Astrocyte (in vitro differentiated cells and primary cell): ENCODE measurements at regions not wholly inside any gene's neighbourhood (a gene's known extent, or its start where the extent isn't known, plus 50 kb on each side); places are given as distances from the start of the nearest gene placed in this dataset.

Experiments used
- DNase-seq: peaks from one replicate; pipeline ENCODE4 v3.0.0-alpha.2; 2010; ENCODE audit warnings: low read depth
- FAIRE-seq: peaks from 2 replicates; lab custom pipeline; 2011; peaks lifted over from hg19 to GRCh38; lab: Jason Lieb, UNC
- H2AFZ ChIP-seq: 2 replicates; pipeline ENCODE4 v1.6.0; 2012; ENCODE audit warnings: low read depth, low read length, inconsistent platforms
- H3K27ac ChIP-seq: 2 replicates; pipeline ENCODE4 v1.5.1; 2011; ENCODE audit warnings: low read depth, low read length, inconsistent platforms
- H3K27me3 ChIP-seq: 2 replicates; pipeline ENCODE4 v1.6.0; 2011; ENCODE audit warnings: low read length, inconsistent platforms; ENCODE audit not compliant: insufficient read depth
- H3K36me3 ChIP-seq: 2 replicates; pipeline ENCODE4 v1.5.1; 2011; ENCODE audit warnings: low read length, inconsistent platforms; ENCODE audit not compliant: insufficient read depth
- H3K4me1 ChIP-seq: 2 replicates; pipeline ENCODE4 v1.5.1; 2011; ENCODE audit warnings: low read length, inconsistent platforms; ENCODE audit not compliant: insufficient read depth
- H3K4me2 ChIP-seq: 2 replicates; pipeline ENCODE4 v1.6.0; 2012; ENCODE audit warnings: low read length, inconsistent platforms
- H3K4me3 ChIP-seq: 2 replicates; pipeline ENCODE4 v1.5.1; 2011; ENCODE audit warnings: low read depth, mild to moderate bottlenecking, low read length, inconsistent platforms; ENCODE audit not compliant: insufficient read depth
- H3K79me2 ChIP-seq: 2 replicates; pipeline ENCODE4 v1.6.0; 2012; ENCODE audit warnings: mild to moderate bottlenecking, low read length, inconsistent platforms; ENCODE audit not compliant: insufficient read depth
- H3K9ac ChIP-seq: 2 replicates; pipeline ENCODE4 v1.6.0; 2012; ENCODE audit warnings: mild to moderate bottlenecking, low read length, inconsistent platforms
- H3K9me3 ChIP-seq: 2 replicates; pipeline ENCODE4 v1.5.1; 2012; ENCODE audit warnings: low read depth, mild to moderate bottlenecking, low read length, inconsistent platforms; ENCODE audit not compliant: insufficient read depth
- H4K20me1 ChIP-seq: 2 replicates; pipeline ENCODE4 v1.6.0; 2012; ENCODE audit warnings: low read length, inconsistent platforms; ENCODE audit not compliant: insufficient read depth
- H3K27ac Mint-ChIP-seq: one replicate; pipeline ENCODE4 v1.8.0; 2021; ENCODE audit warnings: mild to moderate bottlenecking, mixed read lengths; ENCODE audit not compliant: unreplicated experiment
- H3K27me3 Mint-ChIP-seq: one replicate; pipeline ENCODE4 v1.8.0; 2021; ENCODE audit warnings: low read depth, mixed read lengths; ENCODE audit not compliant: unreplicated experiment
- H3K36me3 Mint-ChIP-seq: one replicate; pipeline ENCODE4 v1.8.0; 2021; ENCODE audit warnings: low read depth, mixed read lengths; ENCODE audit not compliant: unreplicated experiment
- H3K4me1 Mint-ChIP-seq: one replicate; pipeline ENCODE4 v1.8.0; 2021; ENCODE audit warnings: low read depth, mixed read lengths; ENCODE audit not compliant: unreplicated experiment
- H3K4me3 Mint-ChIP-seq: one replicate; pipeline ENCODE4 v1.8.0; 2021; ENCODE audit warnings: mild to moderate bottlenecking, moderate library complexity, mixed read lengths; ENCODE audit not compliant: unreplicated experiment
- H3K9me3 Mint-ChIP-seq: one replicate; pipeline ENCODE4 v1.8.0; 2021; ENCODE audit warnings: mild to moderate bottlenecking, mixed read lengths; ENCODE audit not compliant: unreplicated experiment
- EZH2 ChIP-seq: IDR thresholded peaks from 2 replicates; pipeline ENCODE4 v1.6.1; 2012; ENCODE audit warnings: mild to moderate bottlenecking, low read length, inconsistent platforms; ENCODE audit not compliant: insufficient read depth
- TF ChIP-seq, protein P1 (sequence below): IDR thresholded peaks from 2 replicates; pipeline ENCODE4 v1.5.1; 2011; ENCODE audit warnings: low read depth, mild to moderate bottlenecking, inconsistent platforms, low read length, moderate library complexity; ENCODE audit not compliant: insufficient read depth

DNA sequence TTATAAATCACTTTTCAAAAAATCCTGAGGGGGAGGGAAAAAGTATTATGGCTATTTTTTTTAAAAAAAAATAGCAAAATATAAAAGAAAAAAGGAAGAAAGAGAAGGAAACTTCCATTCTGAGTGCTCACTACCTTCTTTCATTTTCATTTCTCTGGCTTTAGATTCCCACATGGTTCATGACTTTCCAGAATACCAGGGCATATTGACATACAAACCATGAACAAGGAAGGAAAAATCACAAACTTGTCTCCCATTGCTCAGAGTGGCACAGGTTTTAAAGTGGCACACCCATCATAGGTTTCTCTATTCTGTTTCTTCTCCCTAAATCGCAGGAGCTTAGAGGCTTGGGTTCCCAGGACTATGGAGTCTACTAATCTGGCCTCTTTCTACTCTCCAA is 136.3 kb upstream of the CXXC4 start:
- Mint-ChIP-seq H3K4me3 (no peak overlapping the region), H3K27me3 (no peaks in the 10 kb centered on the region)
- TF ChIP-seq, protein P1, sequence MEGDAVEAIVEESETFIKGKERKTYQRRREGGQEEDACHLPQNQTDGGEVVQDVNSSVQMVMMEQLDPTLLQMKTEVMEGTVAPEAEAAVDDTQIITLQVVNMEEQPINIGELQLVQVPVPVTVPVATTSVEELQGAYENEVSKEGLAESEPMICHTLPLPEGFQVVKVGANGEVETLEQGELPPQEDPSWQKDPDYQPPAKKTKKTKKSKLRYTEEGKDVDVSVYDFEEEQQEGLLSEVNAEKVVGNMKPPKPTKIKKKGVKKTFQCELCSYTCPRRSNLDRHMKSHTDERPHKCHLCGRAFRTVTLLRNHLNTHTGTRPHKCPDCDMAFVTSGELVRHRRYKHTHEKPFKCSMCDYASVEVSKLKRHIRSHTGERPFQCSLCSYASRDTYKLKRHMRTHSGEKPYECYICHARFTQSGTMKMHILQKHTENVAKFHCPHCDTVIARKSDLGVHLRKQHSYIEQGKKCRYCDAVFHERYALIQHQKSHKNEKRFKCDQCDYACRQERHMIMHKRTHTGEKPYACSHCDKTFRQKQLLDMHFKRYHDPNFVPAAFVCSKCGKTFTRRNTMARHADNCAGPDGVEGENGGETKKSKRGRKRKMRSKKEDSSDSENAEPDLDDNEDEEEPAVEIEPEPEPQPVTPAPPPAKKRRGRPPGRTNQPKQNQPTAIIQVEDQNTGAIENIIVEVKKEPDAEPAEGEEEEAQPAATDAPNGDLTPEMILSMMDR: no peak
- TF ChIP-seq EZH2: no peak

GRCh38 chr4:104641418-104641817 is 146.7 kb upstream of the CXXC4 start:
- DNase-seq (no peak), FAIRE-seq (no peak)
- Mint-ChIP-seq H3K4me3 (no peak overlapping the region), H3K4me1 (no peaks in the 10 kb centered on the region), H3K27ac (no peak overlapping the region), H3K36me3 (no peaks in the 10 kb centered on the region), H3K9me3 (no peaks in the 10 kb centered on the region), H3K27me3 (no peaks in the 10 kb centered on the region)
- Histone ChIP-seq H2AFZ (no peak overlapping the region), H3K79me2 (no peaks in the 10 kb centered on the region), H3K4me1 (no peaks in the 10 kb centered on the region), H3K4me3 (no peak overlapping the region), H3K9ac (no peak overlapping the region), H3K27ac (no peak overlapping the region), H3K36me3 (no peaks in the 10 kb centered on the region), H3K4me2 (no peak overlapping the region), H3K9me3 (no peaks in the 10 kb centered on the region), H3K27me3 (no peaks in the 10 kb centered on the region), H4K20me1 (no peaks in the 10 kb centered on the region)
- no peak for TF ChIP-seq EZH2
- TF ChIP-seq, protein P1: no peak

More for the DNA sequence above, 136.3 kb upstream of the CXXC4 start:
- FAIRE-seq (no peak), DNase-seq (no peak)
- no peaks in the 10 kb centered on the region for H3K79me2 ChIP-seq
- H2AFZ ChIP-seq: no peak overlapping the region
- H3K27me3 ChIP-seq: no peaks in the 10 kb centered on the region
- H3K4me3 ChIP-seq: no peak overlapping the region
- H3K4me1 ChIP-seq: no peaks in the 10 kb centered on the region
- no peaks in the 10 kb centered on the region for H3K36me3 ChIP-seq
- H4K20me1 ChIP-seq: no peaks in the 10 kb centered on the region
- no peaks in the 10 kb centered on the region for H3K9me3 ChIP-seq
- H3K9me3 Mint-ChIP-seq: no peaks in the 10 kb centered on the region
- no peak overlapping the region for H3K27ac Mint-ChIP-seq
- H3K27ac ChIP-seq: no peak overlapping the region
- H3K4me2 ChIP-seq: no peak overlapping the region
- H3K36me3 Mint-ChIP-seq: no peaks in the 10 kb centered on the region
- no peak overlapping the region for H3K9ac ChIP-seq
- peaks cover 5% of the 10 kb centered on the region for H3K4me1 Mint-ChIP-seq

DNA sequence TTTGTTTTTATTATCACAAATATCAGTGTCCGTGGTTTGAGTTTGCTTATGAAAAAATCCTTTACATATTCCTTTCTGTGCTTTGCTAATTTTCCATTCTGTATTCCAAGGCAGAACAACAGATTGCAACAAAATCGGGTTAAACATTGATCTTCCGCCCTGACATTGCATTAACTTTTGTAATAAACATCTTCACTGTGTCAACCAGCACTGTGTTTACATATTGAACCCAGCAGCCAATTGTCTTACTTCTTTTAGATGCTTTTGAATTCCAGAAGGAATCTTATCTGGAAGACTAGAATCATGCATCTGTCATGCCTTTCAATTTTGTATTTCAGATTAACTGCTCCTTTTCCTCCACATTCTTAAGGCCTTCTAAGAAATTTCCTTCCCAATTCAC is 147.8 kb upstream of the CXXC4 start:
- DNase-seq: no peak
- Histone ChIP-seq H3K9me3 (no peaks in the 10 kb centered on the region), H4K20me1 (no peaks in the 10 kb centered on the region), H3K4me2 (no peak overlapping the region), H3K27me3 (no peaks in the 10 kb centered on the region), H3K9ac (no peak overlapping the region), H3K36me3 (no peaks in the 10 kb centered on the region), H3K27ac (no peak overlapping the region), H2AFZ (no peak overlapping the region), H3K79me2 (no peaks in the 10 kb centered on the region), H3K4me1 (no peaks in the 10 kb centered on the region), H3K4me3 (no peak overlapping the region)
- no peak for FAIRE-seq
- Mint-ChIP-seq H3K27me3 (no peaks in the 10 kb centered on the region), H3K36me3 (no peaks in the 10 kb centered on the region), H3K27ac (no peak overlapping the region), H3K9me3 (no peaks in the 10 kb centered on the region), H3K4me1 (no peaks in the 10 kb centered on the region), H3K4me3 (no peak overlapping the region)
- TF ChIP-seq, protein P1: no peak
- TF ChIP-seq EZH2: no peak
